Natural killer cell (primary cell): ENCODE measurements at regions not wholly inside any gene's neighbourhood (a gene's known extent, or its start where the extent isn't known, plus 50 kb on each side); places are given as distances from the start of the nearest gene placed in this dataset.

Source experiments
- ATAC-seq, 3 donors: fragments of 150-1000 bp in 2 of 3; fragments of 200-7000 bp in 1 of 3; cut with Tn5 transposase; 1 replicate in 1 of 3; 2 replicates in 2 of 3; pipeline ENCODE4 v1.10.0; 2021; ENCODE audit warnings: mild to moderate bottlenecking in 2 of 3, moderate library complexity in 2 of 3
- DNase-seq, 2 donors: peaks; one replicate each; pipeline versions ENCODE4 v3.0.0 to v3.0.0-alpha.2; 2013 to 2021; ENCODE audit warnings: mixed read lengths in 1 of 2
- H3K27ac ChIP-seq: one replicate; pipeline ENCODE4 v1.5.1; 2013; ENCODE audit warnings: mild to moderate bottlenecking, low read length
- H3K27me3 ChIP-seq: one replicate; pipeline ENCODE4 v1.6.1; 2013; ENCODE audit warnings: low read length; ENCODE audit not compliant: control insufficient read depth, insufficient read depth
- H3K36me3 ChIP-seq: one replicate; pipeline ENCODE4 v1.6.1; 2013; ENCODE audit warnings: low read length; ENCODE audit not compliant: control insufficient read depth, insufficient read depth
- H3K4me1 ChIP-seq: one replicate; pipeline ENCODE4 v1.6.1; 2013; ENCODE audit warnings: low read length; ENCODE audit not compliant: control insufficient read depth, insufficient read depth
- H3K4me3 ChIP-seq: one replicate; pipeline ENCODE4 v1.5.1; 2013; ENCODE audit warnings: low read length
- H3K9me3 ChIP-seq: one replicate; pipeline ENCODE4 v1.6.1; 2013; ENCODE audit warnings: low read length; ENCODE audit not compliant: control insufficient read depth, insufficient read depth
- H3K27ac Mint-ChIP-seq, 2 donors: one replicate each; pipeline ENCODE4 v1.8.0; 2022; ENCODE audit warnings: mild to moderate bottlenecking in 2 of 2, mixed read lengths in 2 of 2, moderate library complexity in 1 of 2
- H3K27me3 Mint-ChIP-seq, 2 donors: one replicate each; pipeline ENCODE4 v1.8.0; 2022; ENCODE audit warnings: low read depth in 2 of 2, mixed read lengths in 2 of 2
- H3K36me3 Mint-ChIP-seq: one replicate; pipeline ENCODE4 v1.8.0; 2022; ENCODE audit warnings: mixed read lengths
- H3K4me1 Mint-ChIP-seq, 2 donors: one replicate each; pipeline ENCODE4 v1.8.0; 2022; ENCODE audit warnings: mixed read lengths in 2 of 2
- H3K4me3 Mint-ChIP-seq: one replicate; pipeline ENCODE4 v1.8.0; 2022; ENCODE audit warnings: mild to moderate bottlenecking, moderate library complexity, mixed read lengths
- H3K9me3 Mint-ChIP-seq, 2 donors: one replicate each; pipeline ENCODE4 v1.8.0; 2022; ENCODE audit warnings: mixed read lengths in 2 of 2
- WGBS: methylation state at CpG from one replicate; pipeline ENCODE4 v1.1.7; 2013; ENCODE audit warnings: missing lambda C conversion rate; ENCODE audit not compliant: insufficient coverage; 5-methylcytosine and 5-hydroxymethylcytosine counted together
- intact Hi-C: fragments of 100-400 bp; cut with micrococcal nuclease; formaldehyde crosslinking; loops from one replicate; pipeline ENCODE4 v1.14.2; 2022
- TF ChIP-seq, protein P1 (sequence below): fragments of 200-600 bp; IDR thresholded peaks from one replicate; pipeline ENCODE4 v1.8.0; 2022; ENCODE audit warnings: antibody characterized with exemption

DNA sequence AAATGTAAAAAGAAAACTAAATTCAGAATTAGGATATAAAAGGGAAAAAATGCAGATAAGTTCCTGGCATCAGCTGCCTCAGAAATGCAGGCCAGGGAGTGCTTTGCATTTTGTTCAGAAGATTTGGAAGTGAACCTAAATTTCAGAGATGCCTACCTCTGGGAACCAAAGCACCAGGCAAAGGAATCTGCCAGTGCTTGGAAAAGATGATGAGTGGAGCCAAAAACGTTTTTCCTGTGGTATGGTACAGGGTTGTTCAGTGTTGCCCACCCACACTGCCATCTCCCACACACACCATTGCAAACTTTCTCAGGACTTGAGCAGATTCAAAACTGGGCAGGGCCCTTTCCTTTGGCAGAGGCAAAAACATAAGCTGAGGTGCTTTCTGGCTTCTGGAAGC is 349.5 kb downstream of the TGFB2 start:
- no peak overlapping the region for H3K4me3 Mint-ChIP-seq
- no peaks in the 10 kb centered on the region for H3K36me3 ChIP-seq
- DNase-seq, result no peak

DNA sequence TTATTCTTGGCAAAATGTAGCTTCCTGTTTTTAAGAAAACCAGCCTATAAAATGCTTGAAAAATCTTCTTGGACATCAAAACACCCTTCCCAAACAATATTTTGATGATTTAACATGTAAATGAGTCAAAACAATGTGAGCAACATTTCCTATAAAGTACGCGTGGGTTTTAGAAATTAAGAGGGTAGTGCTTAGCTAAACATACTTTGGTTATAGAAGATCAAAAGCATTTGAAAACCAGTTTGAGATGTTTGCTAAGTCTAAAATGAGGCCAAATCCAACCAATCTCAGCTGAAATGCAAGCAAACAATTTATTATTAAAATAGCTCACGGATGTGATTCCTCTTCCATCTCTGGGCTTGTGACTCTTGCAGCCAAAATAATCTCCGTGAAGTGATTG is 350.4 kb downstream of the TGFB2 start:
- H3K27me3 ChIP-seq, result no peaks in the 10 kb centered on the region
- no peak overlapping the region for H3K4me3 ChIP-seq
- H3K27me3 Mint-ChIP-seq, result no peaks in the 10 kb centered on the region
- ATAC-seq (no peak), DNase-seq (no peak)
- intact Hi-C loops, result no loop called here
- no peaks in the 10 kb centered on the region for H3K4me1 ChIP-seq
- H3K36me3 ChIP-seq, result no peaks in the 10 kb centered on the region
- 90% methylated on average over 4 of the region's 4 CpGs for WGBS
- H3K27ac ChIP-seq, result no peak overlapping the region
- no peak overlapping the region for H3K4me3 Mint-ChIP-seq
- H3K9me3 Mint-ChIP-seq, result peaks cover 10 to 14% of the 10 kb centered on the region in 2 donors
- no peak overlapping the region for H3K27ac Mint-ChIP-seq
- TF ChIP-seq, protein P1, sequence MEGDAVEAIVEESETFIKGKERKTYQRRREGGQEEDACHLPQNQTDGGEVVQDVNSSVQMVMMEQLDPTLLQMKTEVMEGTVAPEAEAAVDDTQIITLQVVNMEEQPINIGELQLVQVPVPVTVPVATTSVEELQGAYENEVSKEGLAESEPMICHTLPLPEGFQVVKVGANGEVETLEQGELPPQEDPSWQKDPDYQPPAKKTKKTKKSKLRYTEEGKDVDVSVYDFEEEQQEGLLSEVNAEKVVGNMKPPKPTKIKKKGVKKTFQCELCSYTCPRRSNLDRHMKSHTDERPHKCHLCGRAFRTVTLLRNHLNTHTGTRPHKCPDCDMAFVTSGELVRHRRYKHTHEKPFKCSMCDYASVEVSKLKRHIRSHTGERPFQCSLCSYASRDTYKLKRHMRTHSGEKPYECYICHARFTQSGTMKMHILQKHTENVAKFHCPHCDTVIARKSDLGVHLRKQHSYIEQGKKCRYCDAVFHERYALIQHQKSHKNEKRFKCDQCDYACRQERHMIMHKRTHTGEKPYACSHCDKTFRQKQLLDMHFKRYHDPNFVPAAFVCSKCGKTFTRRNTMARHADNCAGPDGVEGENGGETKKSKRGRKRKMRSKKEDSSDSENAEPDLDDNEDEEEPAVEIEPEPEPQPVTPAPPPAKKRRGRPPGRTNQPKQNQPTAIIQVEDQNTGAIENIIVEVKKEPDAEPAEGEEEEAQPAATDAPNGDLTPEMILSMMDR, result no peak
- no peaks in the 10 kb centered on the region for H3K4me1 Mint-ChIP-seq
- H3K9me3 ChIP-seq, result no peaks in the 10 kb centered on the region
- H3K36me3 Mint-ChIP-seq, result peaks cover under 1% of the 10 kb centered on the region

More for the DNA sequence above, 349.5 kb downstream of the TGFB2 start:
- TF ChIP-seq, protein P1, result no peak
- Histone ChIP-seq H3K9me3 (no peaks in the 10 kb centered on the region), H3K27me3 (no peaks in the 10 kb centered on the region), H3K4me1 (no peaks in the 10 kb centered on the region), H3K27ac (no peak overlapping the region), H3K4me3 (no peak overlapping the region)
- intact Hi-C loops, result no loop called here
- peaks cover 8 to 11% of the 10 kb centered on the region in 2 donors for H3K9me3 Mint-ChIP-seq
- no CpG with 5 or more reads among the region's 1 CpG for whole genome bisulfite sequencing
- H3K27ac Mint-ChIP-seq, result no peak overlapping the region
- H3K4me1 Mint-ChIP-seq, result no peaks in the 10 kb centered on the region
- no peak for ATAC-seq
- no peaks in the 10 kb centered on the region for H3K36me3 Mint-ChIP-seq
- H3K27me3 Mint-ChIP-seq, result no peaks in the 10 kb centered on the region

DNA sequence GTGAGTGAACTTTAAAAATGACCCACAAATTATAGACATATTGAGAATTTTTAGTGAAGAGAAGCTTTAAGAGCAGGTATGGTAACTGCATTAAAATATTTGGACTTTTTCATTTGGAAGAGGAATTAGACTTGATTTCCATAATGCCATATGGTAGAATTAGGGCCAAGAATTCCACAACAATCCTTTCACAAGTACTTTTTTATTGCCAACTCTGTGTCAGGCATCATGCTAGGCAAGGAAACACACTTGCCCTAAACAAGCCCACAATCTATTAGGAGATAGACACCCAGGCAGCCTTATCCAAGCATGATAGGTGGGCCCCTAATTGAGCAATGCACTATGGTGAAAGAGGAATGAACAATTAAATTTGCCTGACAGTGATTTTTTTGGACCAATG is 353.0 kb downstream of the TGFB2 start:
- no peaks in the 10 kb centered on the region for H3K27me3 Mint-ChIP-seq
- H3K36me3 ChIP-seq, result no peaks in the 10 kb centered on the region
- no peaks in the 10 kb centered on the region for H3K4me1 Mint-ChIP-seq
- H3K4me1 ChIP-seq, result no peaks in the 10 kb centered on the region
- no peak overlapping the region for H3K27ac Mint-ChIP-seq
- no peak overlapping the region for H3K4me3 ChIP-seq
- ATAC-seq, result no peak
- peaks cover 6% of the 10 kb centered on the region for H3K36me3 Mint-ChIP-seq
- no peaks in the 10 kb centered on the region for H3K9me3 ChIP-seq
- peaks cover 16 to 22% of the 10 kb centered on the region in 2 donors for H3K9me3 Mint-ChIP-seq
- H3K27ac ChIP-seq, result no peak overlapping the region
- TF ChIP-seq, protein P1, result no peak
- no peak overlapping the region for H3K4me3 Mint-ChIP-seq
- no peaks in the 10 kb centered on the region for H3K27me3 ChIP-seq
- no peak for DNase-seq
- intact Hi-C loops, result no loop called here

DNA sequence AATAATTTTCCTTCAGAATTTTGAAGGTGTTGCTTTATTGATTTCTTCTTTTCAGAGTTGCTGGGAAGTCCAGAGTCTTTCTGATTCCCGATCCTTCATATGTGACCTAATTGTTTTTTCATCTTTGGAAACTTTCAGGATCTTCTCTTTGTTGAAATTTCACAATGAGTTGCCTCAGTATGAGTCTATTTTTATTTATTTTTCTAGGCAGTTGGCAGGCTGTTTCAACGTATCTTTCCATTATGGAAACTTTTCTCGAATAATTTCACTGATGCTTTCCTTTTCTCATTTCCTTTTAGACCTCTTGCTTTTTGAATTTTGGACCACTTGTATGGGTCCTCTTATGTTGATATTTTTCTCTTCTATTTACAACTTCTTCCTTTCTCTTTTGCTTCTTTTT is 354.3 kb downstream of the TGFB2 start:
- ATAC-seq (no peak), DNase-seq (no peak)
- H3K9me3 ChIP-seq, result no peaks in the 10 kb centered on the region
- 78% methylated on average over 3 of the region's 3 CpGs for WGBS
- H3K27ac ChIP-seq, result no peak overlapping the region
- H3K4me1 ChIP-seq, result no peaks in the 10 kb centered on the region
- no peak overlapping the region for H3K4me3 Mint-ChIP-seq
- H3K27me3 Mint-ChIP-seq, result no peaks in the 10 kb centered on the region
- H3K27ac Mint-ChIP-seq, result no peak overlapping the region
- H3K4me3 ChIP-seq, result no peak overlapping the region
- H3K9me3 Mint-ChIP-seq, result peaks cover 17 to 22% of the 10 kb centered on the region in 2 donors
- H3K36me3 ChIP-seq, result no peaks in the 10 kb centered on the region
- no peaks in the 10 kb centered on the region for H3K27me3 ChIP-seq
- peaks cover 6% of the 10 kb centered on the region for H3K36me3 Mint-ChIP-seq
- TF ChIP-seq, protein P1, result no peak
- intact Hi-C loops, result no loop called here
- no peaks in the 10 kb centered on the region for H3K4me1 Mint-ChIP-seq
